Activated B cell treated with CpG ODN at 0.5 μM for 24 hours (primary cell): ENCODE measurements at regions not wholly inside any gene's neighbourhood (a gene's known extent, or its start where the extent isn't known, plus 50 kb on each side); places are given as distances from the start of the nearest gene placed in this dataset.

Experiments
- ATAC-seq: fragments of 200-7000 bp; cut with Tn5 transposase; one replicate; pipeline ENCODE4 v1.10.0; 2021; ENCODE audit warnings: low read depth, mild to moderate bottlenecking, moderate library complexity
- CTCF ChIA-PET: fragments of 350-600 bp; sonication (Branson Sonifier 250); formaldehyde crosslinking; loops from one replicate; lab custom pipeline; 2021; ENCODE audit warnings: antibody characterized with exemption; lab: Charles Lee
- POLR2A ChIA-PET: fragments of 350-600 bp; sonication (Branson Sonifier 250); formaldehyde crosslinking; loops from one replicate; lab custom pipeline; 2021; ENCODE audit warnings: antibody characterized with exemption; lab: Charles Lee
- DNase-seq: peaks from one replicate; pipeline ENCODE4 v3.0.0; 2022
- H3K27ac Mint-ChIP-seq: one replicate; pipeline ENCODE4 v1.8.0; 2020; ENCODE audit warnings: mixed read lengths
- H3K27me3 Mint-ChIP-seq: one replicate; pipeline ENCODE4 v1.8.0; 2021; ENCODE audit warnings: mixed read lengths
- H3K36me3 Mint-ChIP-seq: one replicate; pipeline ENCODE4 v1.8.0; 2021; ENCODE audit warnings: low read depth, mixed read lengths
- H3K4me1 Mint-ChIP-seq: one replicate; pipeline ENCODE4 v1.8.0; 2021; ENCODE audit warnings: mixed read lengths
- H3K4me3 Mint-ChIP-seq: one replicate; pipeline ENCODE4 v1.8.0; 2020; ENCODE audit warnings: mild to moderate bottlenecking, mixed read lengths
- H3K9me3 Mint-ChIP-seq: one replicate; pipeline ENCODE4 v1.8.0; 2020; ENCODE audit warnings: mixed read lengths
- CTCF ChIP-seq: fragments of 200-600 bp; IDR thresholded peaks from one replicate; pipeline ENCODE4 v1.8.0; 2022; ENCODE audit warnings: antibody characterized with exemption, mild to moderate bottlenecking
- intact Hi-C: fragments of 100-400 bp; cut with micrococcal nuclease; formaldehyde crosslinking; loops from one replicate; pipeline ENCODE4 v1.15.1; 2024

GRCh38 chr1:209503196-209503595, 80.3 kb upstream of the CAMK1G start:
- no peaks in the 10 kb centered on the region for H3K27me3 Mint-ChIP-seq
- DNase-seq (no peak), ATAC-seq (no peak)
- no peak for TF ChIP-seq CTCF
- no peaks in the 10 kb centered on the region for H3K4me1 Mint-ChIP-seq
- H3K36me3 Mint-ChIP-seq = no peaks in the 10 kb centered on the region
- ChIA-PET CTCF (no interaction called here), POLR2A (no interaction called here)
- no peak overlapping the region for H3K27ac Mint-ChIP-seq
- intact Hi-C loops = no loop called here
- no peak overlapping the region for H3K4me3 Mint-ChIP-seq
- H3K9me3 Mint-ChIP-seq = peaks cover 14% of the 10 kb centered on the region

GRCh38 chr1:209504571-209504970, 78.9 kb upstream of the CAMK1G start:
- Mint-ChIP-seq H3K4me3 (no peak overlapping the region), H3K36me3 (no peaks in the 10 kb centered on the region), H3K27ac (no peak overlapping the region), H3K9me3 (peaks cover 14% of the 10 kb centered on the region), H3K4me1 (no peaks in the 10 kb centered on the region), H3K27me3 (no peaks in the 10 kb centered on the region)
- intact Hi-C loops = no loop called here
- ChIA-PET POLR2A (no interaction called here), CTCF (no interaction called here)
- no peak for ATAC-seq
- no peak for TF ChIP-seq CTCF
- no peak for DNase-seq

- no peak overlapping the region for H3K27ac Mint-ChIP-seq
- TF ChIP-seq CTCF = no peak
These were observed 78.5 kb upstream of the CAMK1G start for GRCh38 chr1:209505044-209505443.

GRCh38 chr1:209506101-209506500, 77.4 kb upstream of the CAMK1G start:
- Mint-ChIP-seq H3K27ac (no peak overlapping the region), H3K4me1 (no peaks in the 10 kb centered on the region), H3K27me3 (no peaks in the 10 kb centered on the region), H3K36me3 (no peaks in the 10 kb centered on the region), H3K4me3 (no peak overlapping the region), H3K9me3 (peaks cover 3% of the 10 kb centered on the region)
- no peak for ATAC-seq
- CTCF ChIA-PET = no interaction called here
- no peak for TF ChIP-seq CTCF
- POLR2A ChIA-PET = no interaction called here
- DNase-seq = no peak
- intact Hi-C loops = no loop called here

More at GRCh38 chr1:209505044-209505443, 78.5 kb upstream of the CAMK1G start:
- DNase-seq (no peak), ATAC-seq (no peak)
- H3K4me1 Mint-ChIP-seq = no peaks in the 10 kb centered on the region
- H3K27me3 Mint-ChIP-seq = no peaks in the 10 kb centered on the region
- no peaks in the 10 kb centered on the region for H3K36me3 Mint-ChIP-seq
- intact Hi-C loops = no loop called here
- no peak overlapping the region for H3K4me3 Mint-ChIP-seq
- CTCF ChIA-PET = no interaction called here
- POLR2A ChIA-PET = no interaction called here
- peaks cover 13% of the 10 kb centered on the region for H3K9me3 Mint-ChIP-seq

GRCh38 chr1:209509039-209509438, 74.5 kb upstream of the CAMK1G start:
- no peak for DNase-seq
- intact Hi-C loops = no loop called here
- TF ChIP-seq CTCF = no peak
- ATAC-seq = no peak
- CTCF ChIA-PET = no interaction called here
- Mint-ChIP-seq H3K4me3 (no peak overlapping the region), H3K4me1 (no peaks in the 10 kb centered on the region), H3K36me3 (no peaks in the 10 kb centered on the region), H3K27ac (no peak overlapping the region), H3K9me3 (peaks cover 5% of the 10 kb centered on the region), H3K27me3 (peaks cover 2% of the 10 kb centered on the region)
- POLR2A ChIA-PET = no interaction called here
